HFF-Myc (cell line): ENCODE measurements at regions not wholly inside any gene's neighbourhood (a gene's known extent, or its start where the extent isn't known, plus 50 kb on each side); places are given as distances from the start of the nearest gene placed in this dataset.

Source experiments
- DNase-seq: peaks from one replicate; pipeline ENCODE4 v3.0.0-alpha.2; 2011; ENCODE audit warnings: low read depth; ENCODE audit errors: extremely low read depth
- H3K4me3 ChIP-seq: replicated peaks from 2 replicates; pipeline ENCODE4 v1.5.1; 2011; ENCODE audit warnings: low read depth, mild to moderate bottlenecking, control low read depth, low read length
- CTCF ChIP-seq: IDR thresholded peaks from 2 replicates; pipeline ENCODE4 v1.5.1; 2012; ENCODE audit warnings: mild to moderate bottlenecking, low read depth, low read length, control low read depth; ENCODE audit errors: missing control alignments

- no peak overlapping the region for H3K4me3 ChIP-seq
- no peak for TF ChIP-seq CTCF
- no peak for DNase-seq
Observed at GRCh38 chr3:18791182-18791581, 357.1 kb upstream of the KCNH8 start.

- no peak for TF ChIP-seq CTCF
- H3K4me3 ChIP-seq, result no peak overlapping the region
- DNase-seq, result no peak
Observed at GRCh38 chr3:18790384-18790783, 357.9 kb upstream of the KCNH8 start.

GRCh38 chr3:18789734-18790133 is 358.6 kb upstream of the KCNH8 start:
- no peak for TF ChIP-seq CTCF
- no peak for DNase-seq
- H3K4me3 ChIP-seq, result no peak overlapping the region

GRCh38 chr3:18787441-18787840 is 360.9 kb upstream of the KCNH8 start:
- H3K4me3 ChIP-seq, result no peak overlapping the region
- DNase-seq, result no peak
- TF ChIP-seq CTCF, result no peak

GRCh38 chr3:18786650-18787323 is 361.5 kb upstream of the KCNH8 start:
- no peak for DNase-seq
- no peak for TF ChIP-seq CTCF
- H3K4me3 ChIP-seq, result no peak overlapping the region

GRCh38 chr3:18782191-18782590 is 357.1 kb upstream of the SATB1 start:
- TF ChIP-seq CTCF, result no peak
- H3K4me3 ChIP-seq, result no peak overlapping the region
- DNase-seq, result no peak

- no peak for DNase-seq
- H3K4me3 ChIP-seq, result no peak overlapping the region
- TF ChIP-seq CTCF, result no peak
Observed at GRCh38 chr3:18780959-18781358, 355.8 kb upstream of the SATB1 start.
